Neural progenitor cell (in vitro differentiated cells): ENCODE measurements at regions not wholly inside any gene's neighbourhood (a gene's known extent, or its start where the extent isn't known, plus 50 kb on each side); places are given as distances from the start of the nearest gene placed in this dataset.

Experiments used
- CTCF ChIP-seq: fragments of 200-600 bp; sonication (generic); IDR thresholded peaks from 2 replicates; pipeline ENCODE4 v1.5.1; 2017; ENCODE audit warnings: antibody characterized with exemption, mild to moderate bottlenecking
- EZH2 ChIP-seq: fragments of 200-600 bp; sonication (generic); IDR thresholded peaks from 2 replicates; pipeline ENCODE4 v1.6.1; 2017; ENCODE audit warnings: antibody characterized with exemption, mild to moderate bottlenecking, moderate library complexity

GRCh38 chr13:81659984-81660383, 1319.1 kb upstream of the SPRY2 start:
- TF ChIP-seq CTCF (no peak), EZH2 (no peak)
